Fibroblast of skin of left biceps (primary cell): ENCODE measurements at regions not wholly inside any gene's neighbourhood (a gene's known extent, or its start where the extent isn't known, plus 50 kb on each side); places are given as distances from the start of the nearest gene placed in this dataset.

Experiments used
- DNase-seq, 2 experiments: peaks; one replicate each; pipeline ENCODE4 v3.0.0-alpha.2; 2013; ENCODE audit warnings: low read depth in 2 of 2

DNA sequence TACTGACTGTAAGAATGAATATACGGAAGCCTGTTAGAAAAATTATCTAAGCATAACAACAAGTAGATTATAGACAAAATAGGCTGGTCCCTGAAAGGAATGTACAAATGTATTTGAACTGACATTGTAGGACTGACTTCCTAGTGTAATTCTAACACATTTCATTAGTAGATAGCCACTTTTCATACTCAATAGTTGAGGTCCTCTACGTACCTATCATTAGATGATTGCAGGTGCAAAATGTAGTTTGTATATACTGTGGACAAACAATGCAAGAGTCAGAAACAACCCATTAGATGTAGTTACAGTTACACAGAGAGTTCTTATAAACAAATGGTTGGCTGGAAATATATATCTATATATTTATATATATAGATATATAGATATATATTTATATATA is 402.3 kb upstream of the SLITRK6 start:
- DNase-seq, result no peak

DNA sequence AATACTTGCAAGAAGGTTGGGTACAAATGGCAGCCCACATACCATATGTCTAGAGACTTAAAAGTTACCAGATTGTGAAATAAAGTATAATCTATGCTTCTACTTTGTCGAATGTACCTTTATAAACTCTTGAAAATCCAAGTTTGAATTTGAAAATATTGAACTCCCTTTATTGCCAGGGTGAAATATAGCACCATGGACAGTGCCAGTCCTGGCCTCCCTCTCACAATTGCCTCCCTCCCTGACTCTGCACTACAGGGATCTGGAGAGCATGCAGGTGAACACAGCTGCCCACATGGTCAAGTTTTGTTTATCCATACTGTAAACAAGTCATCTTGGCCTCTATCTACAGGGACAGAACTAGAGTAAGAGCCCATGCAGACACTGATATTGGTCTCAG is 394.1 kb upstream of the SLITRK6 start:
- DNase-seq, result no peak

DNA sequence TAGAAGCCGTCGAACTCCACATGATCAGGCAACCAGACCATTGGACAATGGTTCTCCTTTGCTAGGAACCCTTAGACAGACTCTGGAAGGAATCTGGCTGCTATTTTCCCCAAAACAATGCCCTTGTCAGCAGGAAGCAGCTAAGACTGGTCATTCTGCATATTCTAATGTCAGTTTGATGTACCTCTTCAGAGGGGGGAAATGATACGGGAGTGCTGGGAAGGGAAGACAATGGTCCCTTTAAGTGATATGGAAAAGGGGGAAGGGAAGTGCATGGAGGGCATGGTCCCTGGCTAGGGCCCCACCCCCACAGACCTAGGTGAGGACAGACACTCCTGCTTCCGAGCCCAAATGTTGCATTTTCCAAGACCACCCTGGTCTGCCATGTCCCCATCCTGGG is 389.0 kb upstream of the SLITRK6 start:
- no peak for DNase-seq

DNA sequence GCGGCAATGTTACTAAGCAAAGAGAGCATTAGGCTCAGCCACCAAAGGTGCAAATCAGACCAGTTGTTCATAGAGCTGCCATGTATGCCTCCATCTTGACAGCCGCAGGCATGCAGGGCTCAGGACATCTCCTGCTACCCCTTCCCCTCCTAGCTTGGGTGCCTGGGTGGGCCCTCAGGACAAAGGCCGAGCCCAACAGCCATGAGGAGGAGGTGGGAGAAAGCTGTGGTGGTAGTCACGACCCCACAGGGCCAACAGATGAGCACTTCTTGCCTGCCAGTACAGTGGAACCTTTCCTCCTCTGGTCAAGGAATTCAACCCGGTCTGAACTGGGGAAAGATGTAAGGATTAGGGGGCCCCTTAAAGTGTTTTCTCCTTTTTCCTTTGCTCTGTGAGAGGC is 386.4 kb upstream of the SLITRK6 start:
- no peak for DNase-seq

DNA sequence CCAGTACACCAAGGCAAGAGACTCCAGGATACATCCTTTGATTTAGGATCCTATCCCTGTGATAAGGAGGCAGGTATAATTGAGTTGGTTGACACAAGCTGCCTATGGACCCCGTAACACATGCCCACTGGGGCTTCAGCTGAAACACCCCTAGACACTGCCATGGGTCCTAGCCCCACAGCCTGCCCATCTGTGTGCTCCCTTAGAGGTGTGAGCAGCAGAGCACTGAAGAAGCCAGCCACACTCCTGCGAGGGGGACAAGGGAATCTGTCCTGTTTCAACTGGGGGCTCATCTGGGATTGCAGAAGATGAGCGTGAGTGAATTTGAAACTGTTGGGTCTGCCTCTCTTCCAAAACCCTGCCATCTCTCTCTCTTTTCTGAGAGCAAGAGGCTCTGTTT is 385.9 kb upstream of the SLITRK6 start:
- no peak for DNase-seq

DNA sequence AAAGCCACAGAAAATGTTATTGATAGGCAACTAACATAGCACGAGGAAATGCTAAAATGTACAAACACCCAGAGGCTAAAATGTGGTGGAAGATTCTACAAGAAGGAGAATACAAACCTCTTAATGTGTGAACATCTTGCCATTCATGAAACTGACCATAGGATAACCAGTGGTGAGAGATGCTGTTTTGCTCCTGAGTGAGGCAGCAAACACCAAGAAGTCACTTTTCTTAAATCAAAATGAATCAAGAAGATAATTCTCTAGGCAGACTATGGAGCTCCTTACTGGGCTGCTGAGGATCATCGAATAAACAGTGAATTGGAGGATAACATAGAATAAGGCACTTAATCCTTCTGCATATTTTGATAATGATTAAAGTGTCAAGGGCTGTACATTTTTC is 375.4 kb upstream of the SLITRK6 start:
- no peak for DNase-seq

DNA sequence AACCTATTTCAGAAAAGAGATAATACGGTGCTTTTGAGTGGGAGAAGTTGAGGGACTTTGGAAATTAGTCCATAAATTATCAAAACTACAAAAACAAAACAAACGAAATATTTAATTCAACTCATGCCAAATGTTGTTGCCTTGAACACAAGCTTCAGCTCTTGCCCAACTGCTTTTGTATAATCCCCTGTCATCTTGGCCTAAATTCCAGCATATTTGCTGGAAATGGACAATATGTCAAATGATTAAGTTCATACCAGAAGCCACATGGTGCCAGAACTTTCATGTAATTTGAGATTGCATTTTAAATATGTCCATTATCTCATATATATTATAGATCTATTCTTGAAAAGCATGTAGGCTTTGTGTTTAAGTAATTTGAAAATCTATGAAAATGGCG is 373.7 kb upstream of the SLITRK6 start:
- no peak for DNase-seq

DNA sequence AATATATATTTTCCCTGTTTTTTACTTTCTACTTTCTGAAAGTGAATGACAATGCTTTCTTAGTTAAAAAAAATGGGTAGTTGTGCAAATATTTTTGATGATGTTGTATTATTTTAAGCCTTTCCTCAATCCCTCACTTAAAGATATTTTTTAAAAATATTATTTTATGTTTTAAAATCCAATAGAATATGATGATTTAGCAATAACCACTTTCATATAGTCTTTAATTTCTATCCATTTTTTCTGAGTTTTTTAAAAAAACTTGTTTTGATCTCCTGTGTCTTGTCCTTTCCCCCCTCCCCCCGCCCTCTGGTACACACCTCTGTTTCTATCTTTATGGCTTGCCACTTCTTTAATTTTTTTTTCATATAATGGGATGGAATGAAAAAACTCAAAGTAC is 362.0 kb upstream of the SLITRK6 start:
- DNase-seq, result no peak

DNA sequence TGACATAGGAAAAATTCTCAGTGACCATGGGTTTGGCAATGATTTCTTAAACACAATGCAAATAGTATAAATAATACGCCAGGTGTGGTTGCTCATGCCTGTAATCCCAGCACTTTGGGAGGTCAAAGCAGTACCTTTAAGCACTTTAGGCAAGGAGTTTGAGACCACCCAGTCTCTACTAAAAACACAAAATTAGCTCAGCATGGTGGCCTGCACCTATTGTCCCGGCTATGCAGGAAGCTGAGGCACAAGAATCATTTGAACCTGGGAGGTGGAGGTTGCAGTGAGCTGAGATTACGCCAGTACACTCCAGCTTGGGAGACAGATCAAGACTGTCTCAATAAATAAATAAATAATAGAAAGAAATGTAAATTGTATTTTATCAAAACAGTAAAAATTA is 356.5 kb upstream of the SLITRK6 start:
- no peak for DNase-seq

DNA sequence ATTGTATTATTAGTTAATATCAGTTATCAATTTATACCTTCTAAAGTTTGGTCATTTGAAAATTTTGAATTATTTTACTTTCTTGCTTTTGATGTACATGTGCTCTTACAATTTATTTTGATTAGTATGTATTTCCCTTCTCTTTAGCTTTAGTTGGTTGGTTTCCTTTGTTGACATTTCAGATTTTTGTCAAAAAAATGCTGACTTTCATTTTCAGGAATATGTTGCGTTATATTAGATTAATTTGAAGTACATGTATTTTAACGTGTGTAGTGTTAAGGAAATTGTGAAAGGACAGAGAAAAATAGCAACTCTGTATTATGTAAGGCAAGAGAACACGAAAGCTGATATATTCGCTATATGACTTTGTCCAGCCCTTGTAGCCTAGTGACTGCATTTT is 342.9 kb upstream of the SLITRK6 start:
- DNase-seq, result no peak

DNA sequence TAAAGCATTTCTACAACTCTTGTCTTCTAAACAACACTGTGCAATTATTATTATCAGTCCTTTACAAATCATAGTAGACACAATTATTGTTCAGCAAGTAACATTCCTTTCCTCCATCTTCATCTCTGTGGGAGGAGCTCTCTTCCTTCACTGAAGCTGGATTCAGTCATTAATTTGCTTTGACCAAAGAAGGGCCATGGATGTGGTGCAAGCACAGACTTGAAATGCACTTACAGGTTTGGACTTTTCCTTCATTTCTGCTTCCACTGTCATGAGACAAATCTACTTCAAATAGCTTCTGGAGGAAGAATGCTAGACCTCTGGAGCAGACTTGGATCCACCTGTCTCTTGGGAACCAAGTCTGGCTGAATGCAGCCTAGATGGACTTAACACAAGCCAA is 336.6 kb upstream of the SLITRK6 start:
- DNase-seq, result no peak

DNA sequence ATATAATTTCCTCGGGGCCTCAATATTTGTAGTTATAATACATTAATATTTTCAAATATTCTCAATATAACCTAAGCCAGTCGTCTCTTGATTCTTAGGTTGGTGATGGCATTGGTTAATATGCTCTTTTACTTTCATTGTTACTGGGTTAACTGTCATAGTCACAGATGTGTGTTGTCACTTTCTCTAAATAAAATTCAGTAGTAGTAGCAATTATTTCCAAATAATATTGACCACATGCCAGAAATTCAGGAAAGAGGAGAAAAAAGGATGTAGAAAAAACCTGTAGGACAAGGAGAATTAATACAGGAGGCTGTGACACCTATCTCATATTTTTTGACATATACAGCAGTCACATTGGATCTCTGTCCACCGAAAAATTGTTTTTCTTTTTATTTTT is 322.7 kb upstream of the SLITRK6 start:
- no peak for DNase-seq

DNA sequence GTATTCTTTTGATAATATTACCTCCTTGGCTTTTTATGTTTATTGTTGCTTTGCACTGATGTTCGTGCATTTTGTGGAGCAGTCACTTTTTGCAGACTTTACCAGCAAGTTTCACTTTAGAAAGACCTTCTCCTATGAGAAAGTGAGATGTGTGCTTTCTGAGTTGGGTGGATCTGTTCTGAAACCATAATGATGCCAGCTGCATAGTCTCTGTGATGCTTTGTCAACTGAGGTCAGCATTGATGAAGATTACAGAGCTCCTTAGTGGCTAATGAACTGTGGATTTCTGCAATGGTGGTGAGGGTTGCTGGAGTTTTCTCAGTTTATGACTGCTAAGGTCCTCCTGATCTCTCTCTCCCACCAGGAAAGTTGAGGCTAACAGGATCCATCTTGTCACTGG is 309.9 kb upstream of the SLITRK6 start:
- no peak for DNase-seq

DNA sequence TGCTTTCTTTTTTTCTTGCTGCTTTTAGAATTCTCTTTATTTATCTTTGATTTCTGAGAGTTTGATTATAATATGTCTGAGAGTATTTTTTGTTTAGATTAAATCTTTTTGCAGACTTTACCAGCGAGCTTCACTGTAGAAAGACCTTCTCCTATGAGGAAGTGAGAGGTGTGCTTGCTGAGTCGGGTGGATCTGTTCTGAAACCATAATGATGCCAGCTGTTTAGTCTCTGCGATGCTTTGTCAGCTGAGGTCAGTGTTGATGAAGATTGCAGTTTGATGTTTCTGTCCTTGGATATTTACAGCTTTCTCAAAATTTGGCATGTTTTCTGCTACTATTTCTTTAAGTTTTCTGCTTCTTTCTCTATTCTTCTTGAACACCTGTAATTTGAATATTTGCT is 309.1 kb upstream of the SLITRK6 start:
- no peak for DNase-seq

DNA sequence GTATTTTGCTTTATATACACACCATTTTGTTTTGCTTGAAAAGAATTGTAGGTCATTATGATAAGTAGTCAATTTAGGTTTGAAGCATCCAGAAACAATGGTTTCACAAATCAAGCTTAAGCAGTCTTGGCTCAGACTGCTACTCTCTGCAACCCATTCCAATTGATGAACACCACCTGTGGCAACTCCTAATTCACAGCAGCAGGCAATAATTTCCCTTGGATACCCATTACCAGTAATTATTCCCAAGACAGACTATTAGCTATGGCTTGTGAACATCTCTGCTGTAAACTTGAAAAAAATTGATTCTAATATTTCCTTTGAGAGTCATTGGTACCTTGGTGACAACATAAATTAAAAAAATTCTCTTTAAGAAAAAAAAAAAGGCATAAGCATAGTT is 299.3 kb upstream of the SLITRK6 start:
- DNase-seq, result no peak

DNA sequence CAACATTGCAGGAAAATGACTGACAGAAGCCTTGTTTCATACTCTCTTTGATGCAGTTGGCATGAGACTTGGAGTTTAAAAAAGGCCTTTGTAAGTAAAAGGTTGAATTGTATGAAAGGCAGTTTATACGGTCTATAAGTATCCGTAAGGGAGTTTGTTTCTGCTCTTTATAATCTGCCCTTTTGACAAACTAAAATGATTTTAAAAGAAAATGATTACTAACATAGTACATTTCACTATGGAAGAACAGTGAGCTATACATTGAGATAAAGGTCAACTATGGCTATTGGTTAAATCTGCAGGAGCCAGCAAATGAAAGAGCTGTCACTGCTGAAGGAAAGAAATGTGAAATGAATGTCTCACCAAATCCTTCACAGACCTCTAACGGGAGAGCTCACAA is 296.1 kb upstream of the SLITRK6 start:
- DNase-seq, result no peak

DNA sequence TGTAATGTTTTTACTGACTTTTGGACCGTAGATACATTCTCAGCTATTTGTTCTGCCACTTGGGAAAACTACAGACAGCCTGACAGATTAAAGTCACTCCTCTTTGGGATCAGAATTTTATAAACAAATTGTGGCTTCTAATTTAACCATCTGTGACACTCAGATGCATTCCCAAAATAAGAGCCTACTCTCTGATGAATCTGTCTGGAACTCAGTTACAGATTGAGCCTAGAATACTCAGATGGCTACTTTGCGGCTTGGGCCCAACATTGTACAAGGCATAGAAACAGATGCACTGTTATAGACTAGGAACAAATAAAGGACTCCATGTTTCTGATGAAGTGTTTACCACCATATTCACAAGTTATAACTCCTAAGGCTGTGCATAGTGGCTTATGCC is 291.0 kb upstream of the SLITRK6 start:
- DNase-seq, result no peak

DNA sequence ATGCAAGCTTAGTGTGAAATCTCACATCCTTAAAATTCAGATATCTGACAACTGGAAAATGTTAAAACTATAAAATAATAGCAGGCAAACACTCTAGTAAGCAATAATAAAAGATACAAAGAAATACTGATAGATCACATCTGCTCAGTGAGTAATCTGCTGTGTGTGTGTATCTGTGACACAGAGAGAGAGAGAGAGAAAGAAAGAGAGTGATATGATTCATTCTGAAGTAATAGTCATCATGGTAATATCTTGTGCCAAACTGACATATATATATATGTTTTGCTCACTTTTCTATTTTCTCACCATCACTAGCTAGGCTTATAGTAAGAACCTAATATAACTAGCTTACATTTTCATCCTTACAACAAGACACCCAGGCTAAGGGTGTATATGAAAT is 288.0 kb upstream of the SLITRK6 start:
- no peak for DNase-seq

DNA sequence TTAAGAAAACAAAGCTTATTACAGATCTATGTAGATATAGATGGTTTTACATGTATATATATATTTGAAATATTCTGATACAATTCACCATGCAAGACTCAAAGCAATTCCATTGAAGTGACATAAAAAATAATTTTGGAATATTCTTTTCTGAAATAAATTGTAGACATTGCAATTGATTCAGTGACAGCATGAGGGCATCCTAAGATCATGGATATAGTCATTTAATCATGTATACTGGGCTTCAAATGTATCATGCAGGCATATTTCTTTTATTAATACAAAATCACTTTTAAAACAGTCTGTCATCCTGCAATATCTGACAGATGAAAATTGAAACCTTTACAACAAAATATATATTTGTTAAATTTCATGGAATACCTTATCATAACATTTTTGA is 286.7 kb upstream of the SLITRK6 start:
- no peak for DNase-seq

DNA sequence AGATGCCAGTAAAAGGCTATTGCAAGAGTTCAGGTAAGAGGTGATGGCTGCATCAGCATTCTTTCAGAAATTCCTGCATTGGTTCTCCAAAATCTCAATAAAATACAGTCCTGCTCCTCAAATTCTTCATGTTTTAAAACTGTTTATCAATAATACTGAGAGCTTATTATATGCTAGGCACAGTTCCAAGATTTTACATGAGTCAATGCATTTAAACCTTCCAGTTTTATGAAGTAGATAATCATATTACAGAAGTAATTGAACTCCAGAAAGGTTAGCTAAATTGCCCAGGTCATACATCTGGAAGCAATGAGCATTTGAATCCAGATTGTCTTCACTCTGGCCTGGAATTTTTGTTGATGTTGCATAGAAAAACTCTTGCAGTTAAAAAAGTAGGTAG is 282.9 kb upstream of the SLITRK6 start:
- DNase-seq, result no peak

DNA sequence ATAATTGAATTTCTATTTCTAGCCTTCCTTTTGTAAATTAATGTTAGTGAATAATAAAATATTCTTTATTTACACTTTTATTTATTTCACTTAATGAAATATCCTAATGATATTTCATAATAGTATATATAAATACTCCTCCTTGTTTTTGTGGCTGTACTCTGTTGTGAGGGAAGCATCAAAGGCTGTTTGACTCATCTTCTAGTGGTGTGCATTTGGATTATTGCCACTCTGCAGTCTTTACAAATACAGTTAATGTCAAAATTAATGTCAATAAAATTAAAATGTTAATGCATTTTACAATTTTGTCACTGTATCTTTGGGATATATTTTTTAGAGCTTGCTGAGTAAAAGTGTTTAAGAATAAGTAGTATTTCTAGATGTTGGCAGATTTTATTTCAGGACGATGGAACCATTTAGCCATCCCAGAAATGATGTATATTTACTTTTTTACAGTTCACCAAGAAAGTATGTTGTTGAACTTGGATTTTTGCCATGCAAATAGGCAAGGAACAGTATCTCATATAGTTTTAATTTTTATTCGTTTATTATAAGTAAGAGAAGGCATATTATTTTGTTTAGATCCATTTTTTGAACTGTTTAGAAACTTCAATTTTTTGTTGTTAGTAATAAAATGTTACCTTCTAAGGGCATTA is 281.2 kb upstream of the SLITRK6 start:
- DNase-seq, result no peak

DNA sequence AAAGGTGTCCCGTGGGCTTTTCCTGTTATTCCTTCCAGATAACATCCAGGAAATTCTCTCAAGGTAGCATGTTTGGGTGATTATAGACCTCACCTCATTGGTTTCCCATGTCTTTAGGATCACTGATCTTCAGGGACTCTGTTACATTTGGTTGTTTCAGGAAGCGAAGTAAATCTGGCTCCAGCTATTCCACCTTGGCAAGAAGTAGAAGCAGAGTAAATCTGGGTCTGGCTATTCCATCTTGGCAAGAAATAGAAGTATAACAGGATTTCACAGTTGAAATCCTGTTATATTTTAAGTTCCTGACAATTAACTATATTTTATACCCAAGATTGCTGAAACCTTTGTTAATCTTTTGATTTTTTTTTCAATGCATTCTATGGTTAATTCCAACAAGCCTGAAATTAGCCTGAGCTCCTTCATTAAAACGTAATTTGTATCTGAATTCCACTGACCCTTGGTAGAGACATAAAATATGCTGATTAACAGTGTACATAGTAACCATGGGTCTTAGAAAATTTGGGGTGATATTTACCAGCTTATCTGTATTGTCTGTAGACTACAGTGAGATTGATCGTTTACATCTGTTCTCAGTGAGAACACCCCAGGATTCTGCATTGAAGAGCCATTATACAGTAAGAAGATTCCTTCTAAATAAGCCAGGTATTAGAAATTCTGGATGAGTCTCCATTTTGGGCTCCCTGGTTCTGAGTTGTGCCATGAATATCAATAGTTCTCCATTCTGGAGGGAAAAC is 267.6 kb upstream of the SLITRK6 start:
- no peak for DNase-seq

DNA sequence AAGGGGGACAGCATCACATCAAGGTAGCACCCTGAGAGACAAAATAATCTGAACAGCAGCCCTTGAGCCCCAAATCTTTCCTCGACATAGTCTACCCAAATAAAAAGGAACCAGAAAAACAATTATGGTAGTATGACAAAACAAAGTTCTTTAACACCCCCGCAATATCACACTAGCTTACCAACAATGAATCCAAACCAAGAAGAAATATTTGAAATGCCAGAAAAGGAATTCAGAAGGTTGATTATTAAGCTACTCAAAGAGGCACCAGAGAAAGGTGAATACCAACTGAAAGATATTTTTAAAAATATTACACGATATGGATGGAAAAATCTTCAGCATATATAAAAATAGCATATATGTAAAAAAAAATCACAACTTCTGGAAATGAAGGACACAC is 252.9 kb upstream of the SLITRK6 start:
- no peak for DNase-seq
